OCI-LY1 (cell line): ENCODE measurements at regions not wholly inside any gene's neighbourhood (a gene's known extent, or its start where the extent isn't known, plus 50 kb on each side); places are given as distances from the start of the nearest gene placed in this dataset.

Source experiments
- H2AFZ ChIP-seq: fragments of 200-600 bp; sonication (generic), shearing (Covaris generic); 2 replicates; pipeline ENCODE4 v1.6.0; 2014; ENCODE audit warnings: antibody characterized with exemption, mild to moderate bottlenecking, low read length
- H3F3A ChIP-seq: fragments of 200-600 bp; sonication (generic), shearing (Covaris generic); 2 replicates; pipeline ENCODE4 v1.6.0; 2014; ENCODE audit warnings: mild to moderate bottlenecking, antibody characterized with exemption, low read length, moderate library complexity; ENCODE audit not compliant: insufficient read depth
- H3K27ac ChIP-seq: fragments of 200-600 bp; sonication (generic); 2 replicates; pipeline ENCODE4 v1.5.1; 2014; ENCODE audit warnings: low read length, mixed run types, mild to moderate bottlenecking, low read depth; ENCODE audit not compliant: poor library complexity, severe bottlenecking
- H3K27me3 ChIP-seq: fragments of 200-600 bp; sonication (generic); 2 replicates; pipeline ENCODE4 v1.6.0; 2014; ENCODE audit warnings: antibody characterized with exemption, mild to moderate bottlenecking, low read length, moderate library complexity; ENCODE audit not compliant: insufficient read depth
- H3K36me3 ChIP-seq: fragments of 200-600 bp; sonication (generic); 2 replicates; pipeline ENCODE4 v1.6.1; 2014; ENCODE audit warnings: mild to moderate bottlenecking, antibody characterized with exemption, low read length, moderate library complexity, mixed read lengths; ENCODE audit not compliant: insufficient read depth
- H3K4me1 ChIP-seq: fragments of 200-600 bp; sonication (generic); 2 replicates; pipeline ENCODE4 v1.5.1; 2014; ENCODE audit warnings: mild to moderate bottlenecking, low read length, moderate library complexity; ENCODE audit not compliant: insufficient read depth, severe bottlenecking
- H3K4me2 ChIP-seq: fragments of 200-600 bp; sonication (generic), shearing (Covaris generic); 2 replicates; pipeline ENCODE4 v1.6.1; 2014; ENCODE audit warnings: low read length
- H3K4me3 ChIP-seq: fragments of 200-600 bp; sonication (generic); 2 replicates; pipeline ENCODE4 v1.5.1; 2014; ENCODE audit warnings: low read length, low read depth, mild to moderate bottlenecking, mixed read lengths; ENCODE audit not compliant: poor library complexity, severe bottlenecking
- H3K79me2 ChIP-seq: fragments of 200-600 bp; shearing (Covaris generic); 2 replicates; pipeline ENCODE4 v1.6.1; 2016; ENCODE audit warnings: mixed run types, low read length, mixed read lengths; ENCODE audit not compliant: insufficient read depth
- H3K9ac ChIP-seq: fragments of 200-600 bp; sonication (generic), shearing (Covaris generic); 2 replicates; pipeline ENCODE4 v1.6.1; 2014; ENCODE audit warnings: mild to moderate bottlenecking, low read length, mixed read lengths
- H3K9me2 ChIP-seq: fragments of 200-600 bp; sonication (generic), shearing (Covaris generic); 2 replicates; pipeline ENCODE4 v1.6.1; 2014; ENCODE audit warnings: low read depth, mild to moderate bottlenecking, low read length, mixed read lengths
- H3K9me3 ChIP-seq: fragments of 200-600 bp; shearing (Covaris generic); 2 replicates; pipeline ENCODE4 v1.6.1; 2014; ENCODE audit warnings: low read length, mixed read lengths
- H4K20me1 ChIP-seq: fragments of 200-600 bp; sonication (generic), shearing (Covaris generic); 2 replicates; pipeline ENCODE4 v1.6.0; 2016; ENCODE audit warnings: mild to moderate bottlenecking, low read length; ENCODE audit not compliant: insufficient read depth
- EZH2 ChIP-seq: fragments of 200-600 bp; sonication (generic), shearing (Covaris generic); IDR thresholded peaks from 2 replicates; pipeline ENCODE4 v1.8.0; 2017; ENCODE audit warnings: borderline replicate concordance, mixed run types, mild to moderate bottlenecking, antibody characterized with exemption, low read length, moderate library complexity, mixed read lengths
- TF ChIP-seq, protein P1 (sequence below): fragments of 200-600 bp; sonication (generic), shearing (Covaris generic); IDR thresholded peaks from 2 replicates; pipeline ENCODE4 v1.5.1; 2017; ENCODE audit warnings: mild to moderate bottlenecking, antibody characterized with exemption, low read length, moderate library complexity, mixed read lengths

GRCh38 chr14:34027130-34027989 is 76.5 kb upstream of the EGLN3 start:
- Histone ChIP-seq H3K4me1 (no peaks in the 10 kb centered on the region), H3K9me3 (no peaks in the 10 kb centered on the region), H4K20me1 (no peaks in the 10 kb centered on the region), H3F3A (no peaks in the 10 kb centered on the region), H3K4me3 (no peak overlapping the region), H3K9me2 (no peaks in the 10 kb centered on the region), H3K36me3 (no peaks in the 10 kb centered on the region), H3K27me3 (no peaks in the 10 kb centered on the region), H3K79me2 (no peaks in the 10 kb centered on the region), H3K27ac (no peak overlapping the region), H3K4me2 (no peak overlapping the region), H3K9ac (no peak overlapping the region), H2AFZ (no peak overlapping the region)
- TF ChIP-seq, protein P1, sequence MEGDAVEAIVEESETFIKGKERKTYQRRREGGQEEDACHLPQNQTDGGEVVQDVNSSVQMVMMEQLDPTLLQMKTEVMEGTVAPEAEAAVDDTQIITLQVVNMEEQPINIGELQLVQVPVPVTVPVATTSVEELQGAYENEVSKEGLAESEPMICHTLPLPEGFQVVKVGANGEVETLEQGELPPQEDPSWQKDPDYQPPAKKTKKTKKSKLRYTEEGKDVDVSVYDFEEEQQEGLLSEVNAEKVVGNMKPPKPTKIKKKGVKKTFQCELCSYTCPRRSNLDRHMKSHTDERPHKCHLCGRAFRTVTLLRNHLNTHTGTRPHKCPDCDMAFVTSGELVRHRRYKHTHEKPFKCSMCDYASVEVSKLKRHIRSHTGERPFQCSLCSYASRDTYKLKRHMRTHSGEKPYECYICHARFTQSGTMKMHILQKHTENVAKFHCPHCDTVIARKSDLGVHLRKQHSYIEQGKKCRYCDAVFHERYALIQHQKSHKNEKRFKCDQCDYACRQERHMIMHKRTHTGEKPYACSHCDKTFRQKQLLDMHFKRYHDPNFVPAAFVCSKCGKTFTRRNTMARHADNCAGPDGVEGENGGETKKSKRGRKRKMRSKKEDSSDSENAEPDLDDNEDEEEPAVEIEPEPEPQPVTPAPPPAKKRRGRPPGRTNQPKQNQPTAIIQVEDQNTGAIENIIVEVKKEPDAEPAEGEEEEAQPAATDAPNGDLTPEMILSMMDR: no peak
- no peak for TF ChIP-seq EZH2

DNA sequence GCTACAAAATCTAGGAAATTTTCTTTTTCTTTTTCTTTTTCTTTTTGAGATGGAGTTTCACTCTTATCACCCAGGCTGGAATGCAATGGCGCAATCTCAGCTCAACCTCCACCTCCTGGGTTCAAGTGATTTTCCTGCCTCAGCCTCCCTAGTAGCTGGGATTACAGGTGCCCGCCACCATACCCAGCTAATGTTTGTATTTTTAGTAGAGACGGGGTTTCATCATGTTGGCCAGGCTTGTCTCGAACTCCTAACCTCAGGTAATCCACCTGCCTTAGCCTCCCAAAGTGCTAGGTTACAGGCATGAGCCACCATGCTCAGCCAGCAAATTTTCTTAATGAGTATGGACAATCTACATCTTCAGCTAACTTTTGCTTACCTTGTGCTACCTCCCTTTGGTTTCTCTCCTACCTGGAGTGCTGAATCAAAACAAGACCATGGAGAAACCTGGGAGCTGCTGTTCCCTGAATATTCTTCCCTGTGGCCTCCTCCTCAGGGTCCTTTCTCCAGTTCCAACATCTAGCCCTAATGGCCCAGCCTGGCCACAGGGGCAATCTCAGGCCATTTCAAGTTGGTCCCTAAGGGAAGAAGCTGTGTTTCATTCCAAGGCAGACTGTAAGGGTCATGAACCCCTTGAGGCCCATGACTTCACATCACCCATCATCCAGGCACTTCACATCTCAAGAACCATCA is 74.6 kb upstream of the EGLN3 start:
- H3K27ac ChIP-seq: no peak overlapping the region
- no peaks in the 10 kb centered on the region for H3K9me3 ChIP-seq
- H2AFZ ChIP-seq: no peak overlapping the region
- H3K9me2 ChIP-seq: no peaks in the 10 kb centered on the region
- H3K4me3 ChIP-seq: no peak overlapping the region
- no peak for TF ChIP-seq EZH2
- TF ChIP-seq, protein P1: no peak
- H4K20me1 ChIP-seq: no peaks in the 10 kb centered on the region
- no peaks in the 10 kb centered on the region for H3F3A ChIP-seq
- H3K4me1 ChIP-seq: no peaks in the 10 kb centered on the region
- no peak overlapping the region for H3K9ac ChIP-seq
- H3K79me2 ChIP-seq: no peaks in the 10 kb centered on the region
- H3K36me3 ChIP-seq: no peaks in the 10 kb centered on the region
- H3K4me2 ChIP-seq: no peak overlapping the region
- no peaks in the 10 kb centered on the region for H3K27me3 ChIP-seq

DNA sequence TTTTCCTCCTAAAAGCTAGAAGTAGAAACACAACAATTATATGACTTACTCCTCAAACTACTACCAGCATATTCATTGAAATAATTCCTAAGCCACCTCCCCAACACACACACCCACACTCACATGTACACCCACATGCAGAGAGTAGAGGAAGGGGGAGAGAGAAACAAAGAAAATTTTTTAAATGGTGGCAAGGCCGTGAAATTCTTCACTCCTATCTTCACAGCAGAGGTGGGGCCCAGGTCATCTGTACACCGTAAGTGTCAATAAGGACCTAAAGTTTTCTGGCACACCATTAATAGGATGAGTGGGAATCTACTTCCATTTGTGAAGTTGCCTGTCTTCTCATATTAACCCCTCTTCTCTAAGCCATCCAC is 73.9 kb upstream of the EGLN3 start:
- no peak overlapping the region for H3K4me3 ChIP-seq
- no peaks in the 10 kb centered on the region for H3K9me3 ChIP-seq
- no peak overlapping the region for H3K9ac ChIP-seq
- TF ChIP-seq EZH2: no peak
- TF ChIP-seq, protein P1: no peak
- no peaks in the 10 kb centered on the region for H3K9me2 ChIP-seq
- H3K4me2 ChIP-seq: no peak overlapping the region
- H2AFZ ChIP-seq: no peak overlapping the region
- no peaks in the 10 kb centered on the region for H3K27me3 ChIP-seq
- H3K27ac ChIP-seq: no peak overlapping the region
- no peaks in the 10 kb centered on the region for H4K20me1 ChIP-seq
- no peaks in the 10 kb centered on the region for H3K36me3 ChIP-seq
- H3K79me2 ChIP-seq: no peaks in the 10 kb centered on the region
- no peaks in the 10 kb centered on the region for H3F3A ChIP-seq
- H3K4me1 ChIP-seq: no peaks in the 10 kb centered on the region
